ENCODE measurements at regions not wholly inside any gene's neighbourhood (a gene's known extent, or its start where the extent isn't known, plus 50 kb on each side); places are given as distances from the start of the nearest gene placed in this dataset.

- DNase-seq, result no peak
- no peak for TF ChIP-seq CTCF (IDR thresholded peaks at IDR 0.05; ENCODE audit: borderline replicate concordance)
- H3K4me3 ChIP-seq, result no peak overlapping the region
- H3K4me1 ChIP-seq, result no peaks in the 10 kb centered on the region
- H3K36me3 ChIP-seq, result no peaks in the 10 kb centered on the region
- H3K27ac ChIP-seq (replicated peaks), result no peak overlapping the region
- no peaks in the 10 kb centered on the region for H3K27me3 ChIP-seq (ENCODE audit: low read depth)
- H3K9me3 ChIP-seq (replicated peaks), result no peaks in the 10 kb centered on the region
- intact Hi-C loops (cut with micrococcal nuclease), result no loop called here
These were observed 398.0 kb downstream of the MAGEB5 start for GRCh38 chrX:26613956-26614355.

GRCh38 chrX:26606971-26607370 lies 391.0 kb downstream of the MAGEB5 start:
- Histone ChIP-seq H3K4me1 (no peaks in the 10 kb centered on the region), H3K4me3 (no peak overlapping the region), H3K27me3 (ENCODE audit: low read depth) (no peaks in the 10 kb centered on the region), H3K27ac (replicated peaks) (no peak overlapping the region), H3K36me3 (no peaks in the 10 kb centered on the region), H3K9me3 (replicated peaks) (no peaks in the 10 kb centered on the region)
- TF ChIP-seq CTCF (IDR thresholded peaks at IDR 0.05; ENCODE audit: borderline replicate concordance), result no peak
- DNase-seq, result no peak
- intact Hi-C loops (cut with micrococcal nuclease), result no loop called here

GRCh38 chrX:26597981-26598380 lies 382.0 kb downstream of the MAGEB5 start:
- no peak for DNase-seq
- TF ChIP-seq CTCF (IDR thresholded peaks at IDR 0.05; ENCODE audit: borderline replicate concordance), result no peak
- Histone ChIP-seq H3K27ac (replicated peaks) (no peak overlapping the region), H3K36me3 (no peaks in the 10 kb centered on the region), H3K4me3 (no peak overlapping the region), H3K27me3 (ENCODE audit: low read depth) (no peaks in the 10 kb centered on the region), H3K4me1 (no peaks in the 10 kb centered on the region), H3K9me3 (replicated peaks) (peaks cover 5% of the 10 kb centered on the region)
- intact Hi-C loops (cut with micrococcal nuclease), result no loop called here

GRCh38 chrX:26590849-26591248 lies 374.9 kb downstream of the MAGEB5 start:
- H3K27me3 ChIP-seq (ENCODE audit: low read depth), result no peaks in the 10 kb centered on the region
- DNase-seq, result no peak
- peaks cover 5% of the 10 kb centered on the region for H3K9me3 ChIP-seq (replicated peaks)
- intact Hi-C loops (cut with micrococcal nuclease), result no loop called here
- TF ChIP-seq CTCF (IDR thresholded peaks at IDR 0.05; ENCODE audit: borderline replicate concordance), result no peak
- no peak overlapping the region for H3K4me3 ChIP-seq
- H3K36me3 ChIP-seq, result no peaks in the 10 kb centered on the region
- no peaks in the 10 kb centered on the region for H3K4me1 ChIP-seq
- H3K27ac ChIP-seq (replicated peaks), result no peak overlapping the region

- Histone ChIP-seq H3K4me1 (no peaks in the 10 kb centered on the region), H3K9me3 (replicated peaks) (no peaks in the 10 kb centered on the region), H3K27ac (replicated peaks) (no peak overlapping the region), H3K4me3 (no peak overlapping the region), H3K36me3 (no peaks in the 10 kb centered on the region), H3K27me3 (ENCODE audit: low read depth) (no peaks in the 10 kb centered on the region)
- intact Hi-C loops (cut with micrococcal nuclease), result no loop called here
- no peak for TF ChIP-seq CTCF (IDR thresholded peaks at IDR 0.05; ENCODE audit: borderline replicate concordance)
- DNase-seq, result no peak
These were observed 370.6 kb downstream of the MAGEB5 start for GRCh38 chrX:26586570-26586969.

- Histone ChIP-seq H3K36me3 (no peaks in the 10 kb centered on the region), H3K4me3 (no peak overlapping the region), H3K9me3 (replicated peaks) (no peaks in the 10 kb centered on the region), H3K27ac (replicated peaks) (no peak overlapping the region), H3K4me1 (no peaks in the 10 kb centered on the region), H3K27me3 (ENCODE audit: low read depth) (no peaks in the 10 kb centered on the region)
- no peak for TF ChIP-seq CTCF (IDR thresholded peaks at IDR 0.05; ENCODE audit: borderline replicate concordance)
- DNase-seq, result no peak
- intact Hi-C loops (cut with micrococcal nuclease), result no loop called here
These were observed 365.1 kb downstream of the MAGEB5 start for GRCh38 chrX:26581091-26581490.

Measured in left ventricle myocardium inferior (tissue), 1 donor.